Activated T-cell treated with anti-CD3 and anti-CD28 coated beads, Interleukin-2, amount 50 U/mL, for 24 hours (primary cell): ENCODE measurements at regions not wholly inside any gene's neighbourhood (a gene's known extent, or its start where the extent isn't known, plus 50 kb on each side); places are given as distances from the start of the nearest gene placed in this dataset.
"Not testable (repeated sequence)": the region's sequence is repeated elsewhere in the genome, so short reads cannot be mapped to it uniquely, and the experiment has no call there.

Experiments
- DNase-seq: peaks from one replicate; pipeline ENCODE4 v3.0.0-alpha.2; 2020
- H3K27ac Mint-ChIP-seq: 2 replicates; pipeline ENCODE4 v1.8.0; 2020; ENCODE audit warnings: mild to moderate bottlenecking, mixed read lengths
- H3K27me3 Mint-ChIP-seq: 2 replicates; pipeline ENCODE4 v1.8.0; 2020; ENCODE audit warnings: mixed read lengths
- H3K36me3 Mint-ChIP-seq: 2 replicates; pipeline ENCODE4 v1.8.0; 2020; ENCODE audit warnings: low read depth, mixed read lengths
- H3K4me1 Mint-ChIP-seq: 2 replicates; pipeline ENCODE4 v1.8.0; 2020; ENCODE audit warnings: low read depth, mixed read lengths
- H3K4me3 Mint-ChIP-seq: 2 replicates; pipeline ENCODE4 v1.8.0; 2020; ENCODE audit warnings: mild to moderate bottlenecking, moderate library complexity, mixed read lengths
- H3K9me3 Mint-ChIP-seq: 2 replicates; pipeline ENCODE4 v1.8.0; 2020; ENCODE audit warnings: mixed read lengths

DNA sequence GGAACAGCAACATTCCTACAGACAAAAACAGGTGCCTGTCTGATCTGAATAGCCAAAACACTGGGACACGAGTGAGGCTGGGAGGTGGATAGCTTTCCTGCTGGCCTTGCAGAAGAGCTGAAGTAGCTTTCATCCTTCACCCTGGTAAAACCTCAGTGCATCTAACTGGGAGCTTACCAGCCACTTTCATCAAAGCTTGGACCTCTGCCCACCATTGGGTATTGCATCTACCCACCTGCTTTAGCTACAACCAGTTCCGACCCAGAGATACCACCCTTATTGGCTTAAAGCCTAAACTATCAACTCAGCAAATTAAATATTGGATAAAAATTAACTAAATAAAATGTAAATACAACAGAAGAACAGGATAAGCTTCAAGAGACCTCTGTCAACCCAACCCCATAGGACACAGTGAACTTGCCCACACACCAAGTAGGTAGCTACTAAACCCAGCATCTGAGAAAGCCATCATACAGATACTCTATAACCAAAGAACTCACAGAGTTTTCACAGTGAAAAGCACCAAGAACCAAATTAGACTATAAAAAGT is 866.3 kb downstream of the FSCB start:
- Mint-ChIP-seq H3K36me3 (no peaks in the 10 kb centered on the region), H3K4me1 (no peaks in the 10 kb centered on the region), H3K27ac (no peak overlapping the region), H3K27me3 (no peaks in the 10 kb centered on the region), H3K9me3 (peaks cover 14% of the 10 kb centered on the region), H3K4me3 (no peak overlapping the region)
- DNase-seq = no peak

DNA sequence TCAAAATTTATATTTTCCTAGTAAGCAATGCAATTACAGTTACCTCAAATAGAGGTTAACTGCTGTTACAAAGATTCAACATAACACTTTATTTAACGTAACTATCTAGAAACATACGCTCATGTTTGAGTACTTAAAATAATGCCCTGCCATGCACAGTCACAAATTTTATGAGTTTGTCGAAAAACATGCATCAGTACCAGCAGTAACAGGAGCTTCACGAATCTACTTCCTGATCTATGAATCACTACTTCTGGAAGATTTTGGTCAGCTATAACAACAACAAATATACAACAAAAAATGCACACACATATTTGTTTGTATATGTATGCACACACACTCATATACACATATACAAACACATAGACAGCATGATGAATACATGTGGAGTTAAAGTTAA is 881.8 kb downstream of the FSCB start:
- H3K27me3 Mint-ChIP-seq = no peaks in the 10 kb centered on the region
- H3K4me1 Mint-ChIP-seq = no peaks in the 10 kb centered on the region
- no peak overlapping the region for H3K4me3 Mint-ChIP-seq
- H3K36me3 Mint-ChIP-seq = no peaks in the 10 kb centered on the region
- no peak for DNase-seq
- no peak overlapping the region for H3K27ac Mint-ChIP-seq
- peaks cover 10% of the 10 kb centered on the region for H3K9me3 Mint-ChIP-seq

DNA sequence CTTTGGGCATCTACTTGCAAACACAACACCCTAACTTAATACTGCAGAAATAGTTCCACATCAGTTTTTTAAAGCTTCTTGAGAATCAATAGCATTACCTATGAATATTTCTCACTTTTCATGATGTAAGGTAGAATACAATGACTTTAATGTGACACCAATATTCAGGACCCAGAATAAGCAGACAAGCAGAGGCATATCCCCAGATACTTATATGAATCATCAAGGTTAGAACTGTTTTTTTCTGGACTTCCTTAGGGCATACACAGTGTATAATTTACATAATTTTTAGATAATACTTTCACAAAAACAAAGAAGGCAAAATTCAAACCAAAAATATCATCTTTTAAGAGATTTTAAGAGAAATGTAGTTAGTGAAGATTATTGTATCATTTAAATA is 885.8 kb downstream of the FSCB start:
- H3K36me3 Mint-ChIP-seq = no peaks in the 10 kb centered on the region
- DNase-seq = no peak
- H3K27ac Mint-ChIP-seq = no peak overlapping the region
- H3K4me1 Mint-ChIP-seq = no peaks in the 10 kb centered on the region
- peaks cover 9% of the 10 kb centered on the region for H3K9me3 Mint-ChIP-seq
- H3K4me3 Mint-ChIP-seq = no peak overlapping the region
- no peaks in the 10 kb centered on the region for H3K27me3 Mint-ChIP-seq

DNA sequence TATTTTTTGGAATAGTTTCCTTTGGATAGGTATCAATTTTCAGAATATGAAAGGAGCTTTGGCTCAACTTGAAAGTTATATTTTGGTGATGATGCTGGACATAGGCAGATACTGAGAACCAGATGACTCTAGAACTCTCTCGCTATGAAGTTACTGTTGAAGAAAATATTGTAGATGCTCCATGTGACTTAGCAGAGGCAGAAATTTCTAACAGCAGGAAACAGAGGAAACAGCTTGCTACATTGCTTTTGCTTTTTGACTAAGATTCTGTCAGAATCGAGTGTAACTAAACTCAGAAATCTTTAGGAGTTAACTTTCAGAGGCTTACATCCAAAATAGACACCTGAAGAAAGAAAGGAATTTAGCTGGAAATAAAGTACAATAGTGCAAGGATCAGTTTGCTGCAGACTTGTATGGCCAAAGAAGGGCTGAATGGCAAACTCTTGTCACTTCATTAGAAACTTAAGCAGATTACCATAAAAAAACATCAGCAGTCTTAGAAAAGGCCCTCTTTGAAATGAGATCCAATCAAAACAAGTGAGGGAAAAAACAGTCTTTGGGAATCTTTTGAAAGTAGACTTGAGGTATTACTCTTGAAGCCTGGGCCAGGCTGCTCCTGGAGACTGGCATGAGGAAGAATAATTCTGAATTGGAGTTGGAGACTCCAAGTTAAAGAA is 911.8 kb downstream of the FSCB start:
- no peak overlapping the region for H3K4me3 Mint-ChIP-seq
- no peak for DNase-seq
- H3K27ac Mint-ChIP-seq = no peak overlapping the region
- H3K27me3 Mint-ChIP-seq = no peaks in the 10 kb centered on the region
- no peaks in the 10 kb centered on the region for H3K36me3 Mint-ChIP-seq
- H3K9me3 Mint-ChIP-seq = peaks cover 13% of the 10 kb centered on the region
- no peaks in the 10 kb centered on the region for H3K4me1 Mint-ChIP-seq

DNA sequence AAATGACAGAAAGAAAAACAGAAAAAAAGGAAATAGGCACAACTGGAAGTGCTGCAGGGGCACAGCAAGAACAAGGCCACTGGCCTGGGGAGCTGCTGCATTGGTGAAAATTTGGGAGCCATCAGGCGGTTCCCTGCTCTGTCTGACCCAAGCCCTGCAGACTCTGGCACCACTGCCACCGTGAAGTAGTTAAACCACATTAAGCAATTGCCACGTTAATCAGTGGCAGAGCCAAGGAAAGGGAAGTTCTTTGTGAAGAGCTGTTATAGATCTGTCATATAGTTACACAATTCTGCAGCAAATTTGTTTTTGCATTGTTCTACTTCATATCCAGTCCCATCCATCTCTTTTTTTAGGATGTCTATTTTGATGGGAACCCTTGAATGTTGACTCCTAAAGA is 915.3 kb downstream of the FSCB start:
- DNase-seq = no peak
- H3K36me3 Mint-ChIP-seq = no peaks in the 10 kb centered on the region
- H3K9me3 Mint-ChIP-seq = peaks cover 8% of the 10 kb centered on the region
- no peaks in the 10 kb centered on the region for H3K4me1 Mint-ChIP-seq
- no peak overlapping the region for H3K27ac Mint-ChIP-seq
- H3K4me3 Mint-ChIP-seq = no peak overlapping the region
- no peaks in the 10 kb centered on the region for H3K27me3 Mint-ChIP-seq

DNA sequence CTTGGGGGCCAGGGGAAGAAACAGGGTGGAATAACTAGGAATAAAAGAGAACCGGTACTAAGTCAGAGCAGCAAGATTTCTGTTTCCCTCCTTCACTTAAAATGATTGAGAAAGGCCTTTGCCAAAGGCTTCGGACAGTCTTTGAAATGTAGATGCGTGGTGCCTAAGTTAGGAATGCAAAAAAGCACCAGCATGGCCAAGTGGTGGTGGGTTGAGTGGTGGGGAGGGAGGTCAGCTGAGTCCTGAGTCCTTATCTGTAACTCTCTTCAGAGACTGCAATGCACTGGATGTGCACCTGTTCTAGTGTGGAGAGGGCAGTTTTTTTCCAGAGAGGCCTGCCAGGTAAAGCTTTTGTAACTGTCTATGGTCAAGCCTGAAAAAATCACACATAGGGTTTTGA is 919.9 kb downstream of the FSCB start:
- Mint-ChIP-seq H3K9me3 (peaks cover 6% of the 10 kb centered on the region), H3K4me1 (no peaks in the 10 kb centered on the region), H3K4me3 (no peak overlapping the region), H3K27me3 (no peaks in the 10 kb centered on the region), H3K36me3 (no peaks in the 10 kb centered on the region), H3K27ac (no peak overlapping the region)
- no peak for DNase-seq

DNA sequence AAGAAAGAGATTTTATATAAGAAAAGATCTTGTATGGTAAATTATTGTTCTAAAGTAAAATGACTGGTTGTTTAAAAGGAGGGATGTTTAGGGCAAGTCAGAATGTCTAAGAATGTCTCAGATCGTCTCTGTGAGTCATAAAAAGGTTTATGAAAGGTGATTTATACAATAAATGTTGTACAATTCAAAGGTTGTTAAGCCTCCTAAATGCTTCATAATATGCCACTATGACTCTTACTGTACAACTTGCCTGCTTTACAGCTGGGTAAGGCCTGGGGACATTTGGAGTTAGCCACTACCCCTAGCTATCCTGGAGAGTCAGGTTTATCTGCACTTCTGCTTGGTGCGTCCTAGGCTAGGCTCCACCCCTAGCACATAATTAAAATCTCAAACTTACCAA is 927.4 kb downstream of the FSCB start:
- DNase-seq = no peak
- H3K9me3 Mint-ChIP-seq = peaks cover 10% of the 10 kb centered on the region
- no peaks in the 10 kb centered on the region for H3K36me3 Mint-ChIP-seq
- H3K27me3 Mint-ChIP-seq = no peaks in the 10 kb centered on the region
- H3K4me3 Mint-ChIP-seq = no peak overlapping the region
- no peak overlapping the region for H3K27ac Mint-ChIP-seq
- H3K4me1 Mint-ChIP-seq = no peaks in the 10 kb centered on the region

DNA sequence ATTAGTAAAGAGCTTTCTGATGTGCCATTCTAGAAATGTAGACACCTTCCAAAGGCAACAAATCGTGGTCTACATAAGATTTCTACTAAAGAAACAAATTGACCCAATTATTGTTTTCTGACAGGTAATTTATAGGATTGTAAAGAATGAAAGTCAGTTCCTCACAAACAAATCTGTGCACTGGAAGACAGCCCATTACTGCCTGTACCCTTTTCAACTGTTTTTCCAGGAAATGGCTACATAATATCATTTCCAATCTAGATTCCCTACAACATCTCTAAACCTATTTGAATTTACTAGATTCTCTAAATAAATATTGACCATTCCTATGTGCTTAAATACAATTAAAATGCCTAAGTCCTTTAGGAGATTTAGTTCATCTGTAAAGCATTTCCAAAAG is 939.1 kb downstream of the FSCB start:
- H3K36me3 Mint-ChIP-seq = no peaks in the 10 kb centered on the region
- DNase-seq = no peak
- H3K9me3 Mint-ChIP-seq = no peaks in the 10 kb centered on the region
- no peak overlapping the region for H3K4me3 Mint-ChIP-seq
- no peak overlapping the region for H3K27ac Mint-ChIP-seq
- H3K27me3 Mint-ChIP-seq = no peaks in the 10 kb centered on the region
- H3K4me1 Mint-ChIP-seq = no peaks in the 10 kb centered on the region

DNA sequence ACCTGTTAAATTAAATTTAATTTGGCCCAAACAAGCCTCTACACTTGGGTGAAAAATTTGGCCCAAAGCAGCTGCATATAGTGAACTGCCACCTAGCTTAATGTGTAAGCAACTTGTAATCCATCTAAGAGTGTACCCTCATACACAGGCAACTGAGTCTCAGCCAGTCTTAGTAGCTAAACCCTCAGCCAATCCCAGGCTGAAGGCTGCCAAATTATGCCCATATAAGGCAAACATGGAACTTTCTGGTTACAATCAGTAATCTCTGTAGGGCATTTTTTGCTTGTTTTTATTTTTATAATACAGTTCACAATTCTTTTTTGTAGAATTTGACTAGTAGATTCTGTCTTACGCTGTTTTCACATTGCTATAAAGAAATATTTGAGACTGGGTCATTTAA is 958.7 kb downstream of the FSCB start:
- no peak for DNase-seq
- no peaks in the 10 kb centered on the region for H3K4me1 Mint-ChIP-seq
- H3K36me3 Mint-ChIP-seq = no peaks in the 10 kb centered on the region
- H3K27ac Mint-ChIP-seq = no peak overlapping the region
- H3K4me3 Mint-ChIP-seq = no peak overlapping the region
- no peaks in the 10 kb centered on the region for H3K27me3 Mint-ChIP-seq
- peaks cover 2% of the 10 kb centered on the region for H3K9me3 Mint-ChIP-seq

DNA sequence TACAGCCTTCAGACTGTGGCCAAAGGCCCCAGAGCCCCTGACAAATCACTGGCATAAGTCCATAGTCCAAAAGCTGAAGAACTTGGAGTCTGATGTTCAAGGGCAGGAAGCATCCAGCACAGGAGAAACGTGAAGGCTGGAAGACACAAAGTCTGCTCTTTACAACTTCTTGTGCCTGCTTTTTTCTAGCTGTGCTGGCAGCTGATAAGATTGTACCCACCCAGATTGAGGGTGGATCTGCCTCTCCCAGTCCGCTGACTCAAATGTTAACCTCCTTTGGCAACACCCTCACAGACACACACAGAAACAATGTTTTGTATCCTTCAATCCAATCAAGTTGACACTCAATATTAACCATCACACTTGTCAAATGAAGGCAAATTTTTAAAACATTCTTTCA is 959.5 kb downstream of the FSCB start:
- not testable (repeated sequence) for H3K9me3 Mint-ChIP-seq, H3K4me1 Mint-ChIP-seq, H3K27ac Mint-ChIP-seq, H3K27me3 Mint-ChIP-seq, DNase-seq, H3K4me3 Mint-ChIP-seq, H3K36me3 Mint-ChIP-seq

DNA sequence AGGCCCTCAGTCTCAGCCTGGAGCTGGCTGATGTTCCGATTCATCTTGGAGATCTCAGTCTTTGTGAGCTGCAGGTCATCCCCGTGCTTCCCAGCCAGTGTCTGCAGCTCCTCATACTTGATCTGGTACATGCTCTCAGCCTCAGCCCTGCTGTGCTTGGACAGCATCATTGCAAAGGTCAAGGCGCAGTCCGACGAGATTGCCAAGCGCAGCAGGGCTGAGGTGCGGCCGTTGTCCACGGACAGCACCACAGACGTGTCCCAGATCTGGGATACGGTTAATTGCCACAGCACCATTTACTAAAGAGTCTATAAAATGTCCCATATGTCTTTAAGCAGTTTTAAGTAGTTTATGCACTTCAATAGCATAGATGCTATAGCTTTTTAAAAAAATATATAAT is 965.7 kb downstream of the FSCB start:
- H3K27ac Mint-ChIP-seq = no peak overlapping the region
- peaks cover 10% of the 10 kb centered on the region for H3K9me3 Mint-ChIP-seq
- H3K27me3 Mint-ChIP-seq = no peaks in the 10 kb centered on the region
- DNase-seq = no peak
- H3K36me3 Mint-ChIP-seq = no peaks in the 10 kb centered on the region
- no peaks in the 10 kb centered on the region for H3K4me1 Mint-ChIP-seq
- no peak overlapping the region for H3K4me3 Mint-ChIP-seq

DNA sequence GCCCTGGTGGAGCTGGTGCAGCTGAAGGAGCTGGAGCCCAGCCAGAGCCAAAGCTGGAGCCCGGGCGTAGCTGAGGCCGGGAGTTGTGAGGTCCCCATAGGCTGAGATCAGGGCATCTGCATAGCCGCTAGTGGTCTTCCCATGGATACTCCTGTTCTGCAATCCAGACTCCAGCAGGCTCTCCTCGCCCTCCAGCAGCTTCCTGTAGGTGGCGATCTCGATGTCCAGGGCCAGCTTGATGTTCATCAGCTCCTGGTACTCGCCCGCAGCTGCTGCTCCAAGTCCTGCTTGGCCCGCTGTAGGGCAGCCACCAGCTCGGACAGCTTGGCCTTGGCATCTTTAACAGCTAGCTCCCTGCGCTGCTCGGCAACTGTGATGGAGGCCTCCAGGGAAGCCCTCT is 966.1 kb downstream of the FSCB start:
- H3K4me3 Mint-ChIP-seq = no peak overlapping the region
- peaks cover 10% of the 10 kb centered on the region for H3K9me3 Mint-ChIP-seq
- H3K36me3 Mint-ChIP-seq = no peaks in the 10 kb centered on the region
- no peaks in the 10 kb centered on the region for H3K4me1 Mint-ChIP-seq
- no peak overlapping the region for H3K27ac Mint-ChIP-seq
- no peak for DNase-seq
- H3K27me3 Mint-ChIP-seq = no peaks in the 10 kb centered on the region

DNA sequence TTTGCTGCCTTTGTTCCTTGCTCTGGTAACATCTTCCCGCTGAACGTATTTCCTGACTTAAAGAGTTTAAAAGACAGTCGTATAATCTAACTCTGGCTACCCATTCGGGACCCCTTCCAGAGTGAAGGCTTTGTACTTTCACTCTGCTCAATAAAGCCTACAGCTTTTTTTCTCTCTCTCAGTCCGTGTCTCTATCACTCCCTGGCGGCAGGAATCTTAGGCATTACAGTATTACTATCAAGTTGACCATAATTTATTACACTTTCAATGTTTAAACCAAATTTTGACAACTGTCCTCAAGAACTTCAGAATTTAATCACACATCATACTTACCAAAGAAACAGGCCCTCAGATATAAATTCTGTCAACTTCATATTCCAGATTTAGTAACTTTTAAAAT is 967.9 kb downstream of the FSCB start:
- DNase-seq = no peak
- H3K27ac Mint-ChIP-seq = no peak overlapping the region
- no peak overlapping the region for H3K4me3 Mint-ChIP-seq
- no peaks in the 10 kb centered on the region for H3K36me3 Mint-ChIP-seq
- H3K4me1 Mint-ChIP-seq = no peaks in the 10 kb centered on the region
- peaks cover 16% of the 10 kb centered on the region for H3K9me3 Mint-ChIP-seq
- H3K27me3 Mint-ChIP-seq = no peaks in the 10 kb centered on the region

DNA sequence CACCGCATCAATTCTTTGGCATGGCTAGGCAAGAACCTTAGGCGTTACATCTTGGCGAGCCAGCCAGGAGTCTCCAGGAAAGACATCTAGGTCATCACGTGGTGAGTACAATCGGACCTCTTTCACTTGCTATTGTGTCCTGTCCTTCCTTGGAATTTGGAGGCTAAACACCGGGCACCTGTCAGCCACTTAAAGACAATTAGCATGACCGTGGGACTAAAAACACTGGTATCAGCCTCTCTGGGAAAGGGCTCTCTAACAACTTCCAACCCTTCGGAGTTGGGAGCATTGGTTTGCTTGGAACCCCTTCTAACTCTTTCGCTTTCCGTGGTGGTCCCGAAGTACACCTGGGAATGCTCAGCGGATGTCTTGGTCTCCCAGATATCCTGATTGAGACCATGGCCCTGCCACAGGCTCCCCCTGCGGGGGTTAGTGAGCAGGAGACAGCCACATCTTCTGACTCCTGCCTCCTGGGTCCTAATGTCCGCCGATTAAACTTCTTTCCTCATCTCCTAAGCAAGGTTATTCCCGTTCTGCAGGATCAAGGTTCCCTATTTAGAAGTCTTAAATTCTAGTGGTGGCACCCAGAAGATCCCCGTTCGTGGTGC is 971.7 kb downstream of the FSCB start:
- Mint-ChIP-seq H3K9me3 (peaks cover 16% of the 10 kb centered on the region), H3K4me3 (no peak overlapping the region), H3K27me3 (no peaks in the 10 kb centered on the region), H3K4me1 (no peaks in the 10 kb centered on the region), H3K27ac (no peak overlapping the region), H3K36me3 (no peaks in the 10 kb centered on the region)
- DNase-seq = no peak

DNA sequence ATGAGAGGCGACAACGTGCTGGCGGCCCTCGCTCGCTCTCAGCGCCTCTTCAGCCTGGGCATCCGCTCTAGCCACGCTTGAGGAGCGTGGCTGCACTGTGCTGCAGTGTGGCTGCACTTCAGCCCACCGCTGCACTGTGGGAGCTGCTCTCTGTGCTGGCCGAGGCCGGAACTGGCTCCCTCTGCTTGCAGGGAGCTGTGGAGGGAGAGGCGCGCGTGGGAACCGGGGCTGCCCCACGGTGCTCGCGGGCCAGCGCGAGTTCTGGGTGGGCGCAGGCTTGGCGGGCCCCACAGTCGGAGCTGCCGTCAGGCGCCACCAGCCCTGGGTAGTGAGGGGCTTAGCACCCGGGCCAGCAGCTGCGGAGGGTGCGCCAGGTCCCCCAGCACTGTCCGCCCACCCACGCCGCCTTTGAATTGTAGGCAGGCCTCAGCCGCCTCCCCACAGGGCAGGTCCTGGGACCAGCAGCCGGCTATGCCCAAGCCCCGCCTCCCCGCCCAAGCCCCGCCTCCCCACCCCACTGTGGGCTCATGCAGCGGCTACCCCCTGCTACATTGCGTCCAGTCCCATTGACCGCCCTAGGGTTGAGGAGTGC is 974.2 kb downstream of the FSCB start:
- no peaks in the 10 kb centered on the region for H3K4me1 Mint-ChIP-seq
- H3K4me3 Mint-ChIP-seq = no peak overlapping the region
- H3K27me3 Mint-ChIP-seq = no peaks in the 10 kb centered on the region
- peaks cover 14% of the 10 kb centered on the region for H3K9me3 Mint-ChIP-seq
- DNase-seq = no peak
- H3K27ac Mint-ChIP-seq = no peak overlapping the region
- H3K36me3 Mint-ChIP-seq = no peaks in the 10 kb centered on the region
